ENCODE measurements at regions not wholly inside any gene's neighbourhood (a gene's known extent, or its start where the extent isn't known, plus 50 kb on each side); places are given as distances from the start of the nearest gene placed in this dataset.
"Not testable (repeated sequence)": the region's sequence is repeated elsewhere in the genome, so short reads cannot be mapped to it uniquely, and the experiment has no call there.

DNA sequence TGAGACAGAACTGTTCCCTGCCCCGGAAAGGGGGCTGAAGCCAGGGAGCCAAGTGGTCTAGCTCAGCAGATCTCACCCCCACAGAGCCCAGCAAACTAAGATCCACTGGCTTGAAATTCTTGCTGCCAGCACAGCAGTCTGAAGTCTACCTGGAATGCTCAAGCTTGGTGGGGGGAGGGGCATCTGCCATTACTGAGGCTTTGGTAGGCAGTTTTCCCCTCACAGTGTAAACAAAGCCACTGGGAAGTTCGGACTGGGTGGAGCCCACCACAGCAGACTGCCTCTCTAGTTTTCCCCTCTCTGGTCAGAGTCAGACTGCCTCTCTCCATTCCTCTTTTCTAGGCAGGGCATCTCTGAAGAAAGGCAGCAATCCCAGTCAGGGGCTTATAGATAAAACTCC, 68.5 kb upstream of the MAN1A1 start:
- TF ChIP-seq POLR2A (IDR thresholded peaks at IDR 0.05) = not testable (repeated sequence)
- TF ChIP-seq, protein P1, sequence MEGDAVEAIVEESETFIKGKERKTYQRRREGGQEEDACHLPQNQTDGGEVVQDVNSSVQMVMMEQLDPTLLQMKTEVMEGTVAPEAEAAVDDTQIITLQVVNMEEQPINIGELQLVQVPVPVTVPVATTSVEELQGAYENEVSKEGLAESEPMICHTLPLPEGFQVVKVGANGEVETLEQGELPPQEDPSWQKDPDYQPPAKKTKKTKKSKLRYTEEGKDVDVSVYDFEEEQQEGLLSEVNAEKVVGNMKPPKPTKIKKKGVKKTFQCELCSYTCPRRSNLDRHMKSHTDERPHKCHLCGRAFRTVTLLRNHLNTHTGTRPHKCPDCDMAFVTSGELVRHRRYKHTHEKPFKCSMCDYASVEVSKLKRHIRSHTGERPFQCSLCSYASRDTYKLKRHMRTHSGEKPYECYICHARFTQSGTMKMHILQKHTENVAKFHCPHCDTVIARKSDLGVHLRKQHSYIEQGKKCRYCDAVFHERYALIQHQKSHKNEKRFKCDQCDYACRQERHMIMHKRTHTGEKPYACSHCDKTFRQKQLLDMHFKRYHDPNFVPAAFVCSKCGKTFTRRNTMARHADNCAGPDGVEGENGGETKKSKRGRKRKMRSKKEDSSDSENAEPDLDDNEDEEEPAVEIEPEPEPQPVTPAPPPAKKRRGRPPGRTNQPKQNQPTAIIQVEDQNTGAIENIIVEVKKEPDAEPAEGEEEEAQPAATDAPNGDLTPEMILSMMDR (IDR thresholded peaks at IDR 0.05) = not testable (repeated sequence)

Measured in gastroesophageal sphincter (tissue), 3 donors.